Spleen (tissue), 11 donors: ENCODE measurements at regions not wholly inside any gene's neighbourhood (a gene's known extent, or its start where the extent isn't known, plus 50 kb on each side); places are given as distances from the start of the nearest gene placed in this dataset.

Experiments used
- DNase-seq: peaks from one replicate; pipeline ENCODE4 v3.0.0-alpha.2; 2020
- H3K27ac ChIP-seq, 8 donors: fragments of 200-600 bp; sonication (generic) in 7 of 8; 1 replicate in 4 of 8; 2 replicates in 4 of 8; pipeline versions ENCODE4 v1.5.0 to v1.8.0; 2016 to 2021; ENCODE audit warnings: inconsistent platforms in 4 of 8, mild to moderate bottlenecking in 4 of 8, moderate library complexity in 1 of 8
- H3K27me3 ChIP-seq, 7 donors: fragments of 200-600 bp; sonication (generic) in 6 of 7; replicated peaks in 1 of 7; 1 replicate in 4 of 7; 2 replicates in 3 of 7; pipeline versions ENCODE4 v1.5.0 to v1.8.0; 2016 to 2021; ENCODE audit warnings: inconsistent platforms in 3 of 7, mild to moderate bottlenecking in 1 of 7
- H3K36me3 ChIP-seq, 6 donors: fragments of 200-600 bp; sonication (generic) in 5 of 6; 1 replicate in 4 of 6; 2 replicates in 2 of 6; pipeline versions ENCODE4 v1.5.0 to v1.8.0; 2016 to 2021; ENCODE audit warnings: inconsistent platforms in 2 of 6
- H3K4me1 ChIP-seq, 6 donors: fragments of 200-600 bp; sonication (generic) in 5 of 6; 1 replicate in 3 of 6; 2 replicates in 3 of 6; pipeline versions ENCODE4 v1.5.0 to v1.8.0; 2016 to 2021; ENCODE audit warnings: inconsistent platforms in 3 of 6
- H3K4me3 ChIP-seq, 8 donors: fragments of 200-600 bp; sonication (generic) in 7 of 8; 1 replicate in 4 of 8; 2 replicates in 4 of 8; pipeline versions ENCODE4 v1.5.0 to v1.8.0; 2016 to 2021; ENCODE audit warnings: inconsistent platforms in 4 of 8, mild to moderate bottlenecking in 4 of 8, moderate library complexity in 2 of 8
- H3K9me3 ChIP-seq, 8 donors: fragments of 200-600 bp; sonication (generic) in 7 of 8; 1 replicate in 4 of 8; 2 replicates in 4 of 8; pipeline versions ENCODE4 v1.5.0 to v1.8.0; 2016 to 2021; ENCODE audit warnings: inconsistent platforms in 4 of 8
- POLR2A ChIP-seq, 3 donors: fragments of 450-650 bp; IDR thresholded peaks; one replicate each; pipeline ENCODE4 v1.5.1; 2017; ENCODE audit warnings: antibody characterized with exemption in 3 of 3, mild to moderate bottlenecking in 1 of 3
- POLR2AphosphoS5 ChIP-seq, 3 donors: sonication (generic); formaldehyde crosslinking; IDR thresholded peaks; one replicate each; pipeline ENCODE4 v1.5.1; 2017; ENCODE audit warnings: antibody characterized with exemption in 3 of 3
- WGBS, 5 donors: extraction: QIAGEN DNeasy Blood & Tissue Kit in 3 of 5; methylation state at CpG; one replicate each; pipeline versions ENCODE4 v1.1.5 to v1.1.7; 2013 to 2018; 5-methylcytosine and 5-hydroxymethylcytosine counted together
- intact Hi-C: fragments of 100-400 bp; cut with DNase I; formaldehyde crosslinking; loops from one replicate; pipeline ENCODE4 v1.15.0; 2023; ENCODE audit warnings: low total_unique reads
- TF ChIP-seq, protein P1 (sequence below), 11 experiments: fragments of 200-600 bp in 7 of 11; fragments of 450-650 bp in 4 of 11; sonication (generic) in 4 of 11; IDR thresholded peaks in 8 of 11; conservative IDR thresholded peaks in 3 of 11; 1 replicate in 7 of 11; 2 replicates in 4 of 11; pipeline versions ENCODE4 v1.4.0 to v1.8.0; 2016 to 2021; ENCODE audit warnings: antibody characterized with exemption in 11 of 11, inconsistent platforms in 4 of 11, mild to moderate bottlenecking in 1 of 11
- donor health status: healthy with polysubstance abuse.
- donor health status: DM: no; HTN: no; CAD: no; lungs with moderate emphysema.
- donor health status: DM: no; HTN: no; CAD: no.
- donor health status: Bipolar disorder and iron deficiency.
- donor health status: healthy.
- donor health status: DM: no; HTN: no; CAD: no.
- donor health status: DM: yes; HTN: yes; CAD: no.

DNA sequence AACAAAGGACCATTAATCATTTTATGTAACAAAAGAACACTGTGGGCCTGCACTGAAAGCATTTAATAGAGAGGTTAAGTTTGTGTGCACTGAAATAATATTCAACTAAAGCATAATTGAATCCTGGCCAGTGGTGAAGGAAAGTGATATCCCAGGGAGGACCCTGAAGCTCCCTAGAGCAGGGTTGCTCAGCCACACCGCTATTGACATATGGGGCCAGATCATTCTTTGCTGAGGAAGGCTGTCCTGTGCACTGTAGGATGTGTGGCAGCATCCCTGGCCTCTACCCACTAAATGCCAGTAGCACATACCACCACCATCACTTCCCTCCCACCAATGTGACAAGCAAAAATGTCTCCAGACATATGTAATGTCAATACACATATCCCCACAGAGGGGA lies 166.1 kb upstream of the MTNR1B start:
- Histone ChIP-seq H3K27ac (no peak overlapping the region), H3K4me1 (no peaks in the 10 kb centered on the region), H3K9me3 (peaks cover 0 to 5% (median 0%) of the 10 kb centered on the region in 8 donors), H3K36me3 (no peaks in the 10 kb centered on the region), H3K27me3 (no peaks in the 10 kb centered on the region), H3K4me3 (no peak overlapping the region)
- TF ChIP-seq POLR2A (IDR thresholded peaks at IDR 0.05) (no peak), POLR2AphosphoS5 (IDR thresholded peaks at IDR 0.05) (no peak)
- TF ChIP-seq, protein P1, sequence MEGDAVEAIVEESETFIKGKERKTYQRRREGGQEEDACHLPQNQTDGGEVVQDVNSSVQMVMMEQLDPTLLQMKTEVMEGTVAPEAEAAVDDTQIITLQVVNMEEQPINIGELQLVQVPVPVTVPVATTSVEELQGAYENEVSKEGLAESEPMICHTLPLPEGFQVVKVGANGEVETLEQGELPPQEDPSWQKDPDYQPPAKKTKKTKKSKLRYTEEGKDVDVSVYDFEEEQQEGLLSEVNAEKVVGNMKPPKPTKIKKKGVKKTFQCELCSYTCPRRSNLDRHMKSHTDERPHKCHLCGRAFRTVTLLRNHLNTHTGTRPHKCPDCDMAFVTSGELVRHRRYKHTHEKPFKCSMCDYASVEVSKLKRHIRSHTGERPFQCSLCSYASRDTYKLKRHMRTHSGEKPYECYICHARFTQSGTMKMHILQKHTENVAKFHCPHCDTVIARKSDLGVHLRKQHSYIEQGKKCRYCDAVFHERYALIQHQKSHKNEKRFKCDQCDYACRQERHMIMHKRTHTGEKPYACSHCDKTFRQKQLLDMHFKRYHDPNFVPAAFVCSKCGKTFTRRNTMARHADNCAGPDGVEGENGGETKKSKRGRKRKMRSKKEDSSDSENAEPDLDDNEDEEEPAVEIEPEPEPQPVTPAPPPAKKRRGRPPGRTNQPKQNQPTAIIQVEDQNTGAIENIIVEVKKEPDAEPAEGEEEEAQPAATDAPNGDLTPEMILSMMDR (IDR thresholded peaks at IDR 0.05 in 8 of 11, conservative IDR thresholded peaks at IDR 0.05 in 3 of 11), result no peak
- WGBS, 5 donors, result 80 to 100% (median 83%) methylated on average over 1 of the region's 1 CpG
- DNase-seq, result no peak
- intact Hi-C loops, result no loop called here

DNA sequence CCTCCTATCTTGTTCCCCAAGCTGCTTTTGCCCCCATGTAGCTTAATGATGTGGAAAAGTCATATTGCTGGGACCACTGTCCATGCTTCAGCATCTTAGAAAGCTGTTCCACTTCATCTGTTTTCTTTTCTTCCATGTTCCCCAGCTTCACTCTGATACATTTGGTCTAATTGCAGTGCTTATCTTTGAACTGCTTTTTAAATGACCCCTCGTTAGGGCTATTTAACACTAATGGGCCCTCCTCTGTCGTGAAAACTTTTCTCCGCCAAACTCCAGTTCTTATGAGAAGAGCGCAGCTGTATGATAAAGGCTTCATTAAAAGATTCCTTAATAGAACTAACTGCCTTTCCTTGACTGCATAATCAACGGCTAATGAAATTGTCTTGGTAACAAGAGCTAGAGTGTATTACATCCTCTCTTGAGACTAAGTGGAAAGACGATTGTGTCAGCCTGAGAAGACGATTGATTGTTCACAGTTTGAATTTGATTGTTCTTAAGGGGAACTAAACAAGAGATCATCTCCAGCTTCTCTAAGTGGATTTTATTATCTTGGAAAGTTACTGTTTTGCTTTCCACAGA lies 165.0 kb upstream of the MTNR1B start:
- H3K4me1 ChIP-seq, result no peaks in the 10 kb centered on the region
- no peaks in the 10 kb centered on the region for H3K9me3 ChIP-seq
- no peak overlapping the region for H3K27ac ChIP-seq
- H3K4me3 ChIP-seq, result no peak overlapping the region
- 85 to 91% (median 90%) methylated on average over 7 of the region's 7 CpGs for WGBS, 5 donors
- H3K36me3 ChIP-seq, result no peaks in the 10 kb centered on the region
- DNase-seq, result no peak
- TF ChIP-seq, protein P1 (IDR thresholded peaks at IDR 0.05 in 8 of 11, conservative IDR thresholded peaks at IDR 0.05 in 3 of 11), result no peak
- TF ChIP-seq POLR2AphosphoS5 (IDR thresholded peaks at IDR 0.05) (no peak), POLR2A (IDR thresholded peaks at IDR 0.05) (no peak)
- no peaks in the 10 kb centered on the region for H3K27me3 ChIP-seq
- intact Hi-C loops, result no loop called here

DNA sequence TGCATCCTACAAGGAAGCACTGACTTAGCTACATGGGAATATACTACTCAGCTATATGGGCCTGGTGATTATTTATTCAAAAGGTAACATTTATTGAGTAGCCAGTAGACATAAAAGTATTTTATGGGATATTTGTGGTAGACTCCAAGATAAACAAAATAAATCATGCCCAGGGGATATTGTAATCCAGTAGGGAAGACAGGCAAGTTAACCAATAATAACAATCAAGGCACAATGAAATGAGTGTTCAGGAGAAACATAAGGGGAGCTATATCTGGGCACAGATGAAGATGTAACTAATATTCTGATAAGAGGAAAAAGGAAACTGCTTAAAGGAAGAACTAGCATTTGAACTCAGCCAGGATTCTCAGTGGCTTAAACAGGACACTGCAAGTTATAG lies 161.4 kb upstream of the MTNR1B start:
- H3K4me1 ChIP-seq, result no peaks in the 10 kb centered on the region
- H3K9me3 ChIP-seq, result no peaks in the 10 kb centered on the region
- no peak overlapping the region for H3K4me3 ChIP-seq
- H3K36me3 ChIP-seq, result no peaks in the 10 kb centered on the region
- DNase-seq, result no peak
- intact Hi-C loops, result no loop called here
- H3K27ac ChIP-seq, result no peak overlapping the region
- TF ChIP-seq POLR2A (IDR thresholded peaks at IDR 0.05) (no peak), POLR2AphosphoS5 (IDR thresholded peaks at IDR 0.05) (no peak)
- TF ChIP-seq, protein P1 (IDR thresholded peaks at IDR 0.05 in 8 of 11, conservative IDR thresholded peaks at IDR 0.05 in 3 of 11), result no peak
- no peaks in the 10 kb centered on the region for H3K27me3 ChIP-seq

DNA sequence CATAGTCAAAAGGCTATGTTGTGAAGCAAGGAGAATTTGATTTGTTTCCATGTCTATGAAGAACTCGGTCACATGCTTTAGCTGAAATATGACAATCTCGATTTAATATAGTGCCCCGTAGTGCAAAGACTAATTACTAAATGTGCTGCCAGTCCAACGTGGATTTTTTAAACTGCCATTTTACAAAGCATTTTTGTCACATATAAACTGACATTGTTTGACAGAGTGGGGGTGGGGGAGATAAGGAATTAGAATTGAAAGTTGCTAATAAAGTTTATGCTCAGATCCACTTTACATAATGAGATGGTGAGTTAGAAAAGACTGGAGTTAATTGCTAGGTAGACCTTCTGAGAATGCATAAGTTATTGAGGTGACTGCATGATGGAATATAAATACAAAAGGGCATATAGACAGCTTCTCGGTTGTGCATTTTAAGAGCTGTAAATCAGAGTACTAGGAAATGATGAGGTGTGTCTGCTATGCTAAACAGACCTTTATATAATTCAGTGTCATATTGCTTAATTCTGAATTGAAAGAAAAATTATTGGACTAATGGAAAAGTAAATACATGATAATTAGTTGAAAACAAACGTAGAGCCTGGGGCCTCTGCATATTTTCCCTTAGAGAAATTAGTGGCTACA lies 158.9 kb upstream of the MTNR1B start:
- no peak overlapping the region for H3K27ac ChIP-seq
- TF ChIP-seq POLR2A (IDR thresholded peaks at IDR 0.05) (no peak), POLR2AphosphoS5 (IDR thresholded peaks at IDR 0.05) (no peak)
- TF ChIP-seq, protein P1 (IDR thresholded peaks at IDR 0.05 in 8 of 11, conservative IDR thresholded peaks at IDR 0.05 in 3 of 11), result no peak
- peaks cover 0 to 3% (median 0%) of the 10 kb centered on the region in 8 donors for H3K9me3 ChIP-seq
- no peaks in the 10 kb centered on the region for H3K27me3 ChIP-seq
- no peaks in the 10 kb centered on the region for H3K4me1 ChIP-seq
- intact Hi-C loops, result no loop called here
- WGBS, 5 donors, result 78 to 89% (median 83%) methylated on average over 6 of the region's 6 CpGs
- DNase-seq, result no peak
- no peak overlapping the region for H3K4me3 ChIP-seq
- no peaks in the 10 kb centered on the region for H3K36me3 ChIP-seq
